IMR-90 (cell line): ENCODE measurements at regions not wholly inside any gene's neighbourhood (a gene's known extent, or its start where the extent isn't known, plus 50 kb on each side); places are given as distances from the start of the nearest gene placed in this dataset.

Experiments used
- ATAC-seq: fragments of 200-7000 bp; cut with Tn5 transposase; 2 replicates; pipeline ENCODE4 v1.9.1; 2020; ENCODE audit warnings: low read depth, mild to moderate bottlenecking, moderate library complexity
- BruUV-seq: library from RNA; stranded (reverse); fragments of 400-500 nt; replicated peaks from 2 replicates; lab custom pipeline; 2021; lab: Mats Ljungman, UMichigan
- CTCF ChIA-PET: fragments of 300-600 bp; formaldehyde crosslinking; extraction: SDS; loops from one replicate; lab custom pipeline; 2021; ENCODE audit warnings: antibody characterized with exemption; lab: Yijun Ruan, JAX
- POLR2A ChIA-PET: fragments of 300-600 bp; sonication (Branson Sonifier 250); formaldehyde crosslinking; loops from one replicate; lab custom pipeline; 2022; ENCODE audit warnings: antibody characterized with exemption; ENCODE audit not compliant: unreplicated experiment; lab: Charles Lee
- DNase-seq: peaks from one replicate; pipeline ENCODE4 v3.0.0; 2013
- H2AFZ ChIP-seq: replicated peaks from 2 replicates; pipeline ENCODE3; 2013; ENCODE audit warnings: low read length, mild to moderate bottlenecking; ENCODE audit not compliant: poor library complexity
- H2AK5ac ChIP-seq: 2 replicates; pipeline ENCODE4 v1.6.1; 2013; ENCODE audit warnings: low read depth, low read length, inconsistent platforms
- H2AK9ac ChIP-seq: replicated peaks from 2 replicates; pipeline ENCODE3; 2013; ENCODE audit warnings: mild to moderate bottlenecking, low read depth, low read length, moderate library complexity; ENCODE audit not compliant: poor library complexity
- H2BK120ac ChIP-seq: 2 replicates; pipeline ENCODE4 v1.6.1; 2013; ENCODE audit warnings: low read depth, low read length, inconsistent platforms
- H2BK15ac ChIP-seq: 3 replicates; pipeline ENCODE4 v1.6.1; 2013; ENCODE audit warnings: low read depth, low read length, inconsistent platforms
- H2BK20ac ChIP-seq: 2 replicates; pipeline ENCODE4 v1.6.1; 2013; ENCODE audit warnings: low read depth, mild to moderate bottlenecking, inconsistent platforms, low read length, moderate library complexity
- H2BK5ac ChIP-seq: 2 replicates; pipeline ENCODE4 v1.6.1; 2013; ENCODE audit warnings: mild to moderate bottlenecking, low read depth, low read length, inconsistent platforms; ENCODE audit not compliant: poor library complexity, severe bottlenecking
- H3K14ac ChIP-seq: replicated peaks from 2 replicates; pipeline ENCODE4 v1.6.1; 2013; ENCODE audit warnings: low read depth, low read length, inconsistent platforms
- H3K18ac ChIP-seq: 2 replicates; pipeline ENCODE4 v1.6.1; 2013; ENCODE audit warnings: low read depth, low read length, control low read depth
- H3K23ac ChIP-seq: 2 replicates; pipeline ENCODE4 v1.6.1; 2013; ENCODE audit warnings: low read depth, low read length, inconsistent platforms
- H3K27ac ChIP-seq: 2 replicates; pipeline ENCODE4 v1.5.1; 2013; ENCODE audit warnings: mild to moderate bottlenecking, control low read depth, low read length; ENCODE audit not compliant: insufficient read depth
- H3K27me3 ChIP-seq: 2 replicates; pipeline ENCODE4 v1.6.1; 2013; ENCODE audit warnings: low read length; ENCODE audit not compliant: control insufficient read depth, insufficient read depth
- H3K36me3 ChIP-seq: 2 replicates; pipeline ENCODE4 v1.6.1; 2013; ENCODE audit warnings: low read length, mixed read lengths; ENCODE audit not compliant: control insufficient read depth, insufficient read depth
- H3K4ac ChIP-seq: 2 replicates; pipeline ENCODE4 v1.6.1; 2013; ENCODE audit warnings: low read depth, low read length, inconsistent platforms
- H3K4me1 ChIP-seq: 2 replicates; pipeline ENCODE4 v1.6.1; 2013; ENCODE audit warnings: low read length, mixed read lengths; ENCODE audit not compliant: control insufficient read depth, insufficient read depth
- H3K4me2 ChIP-seq: 2 replicates; pipeline ENCODE4 v1.6.1; 2013; ENCODE audit warnings: low read depth, mild to moderate bottlenecking, control low read depth, low read length, moderate library complexity
- H3K4me3 ChIP-seq: 2 replicates; pipeline ENCODE4 v1.5.1; 2013; ENCODE audit warnings: low read depth, mild to moderate bottlenecking, control low read depth, low read length, moderate library complexity; ENCODE audit not compliant: insufficient read depth
- H3K56ac ChIP-seq: 2 replicates; pipeline ENCODE4 v1.6.1; 2013; ENCODE audit warnings: low read length, inconsistent platforms; ENCODE audit not compliant: insufficient read depth; ENCODE audit errors: extremely low read depth
- H3K79me1 ChIP-seq, 2 experiments: 2 replicates each; pipeline ENCODE4 v1.6.1; 2013; ENCODE audit warnings: low read length in 2 of 2, inconsistent platforms in 1 of 2, low read depth in 1 of 2
- H3K9ac ChIP-seq: 2 replicates; pipeline ENCODE4 v1.6.1; 2013; ENCODE audit warnings: low read depth, low read length, control low read depth
- H3K9me1 ChIP-seq: 2 replicates; pipeline ENCODE4 v1.6.1; 2013; ENCODE audit warnings: low read length, inconsistent platforms; ENCODE audit not compliant: insufficient read depth
- H3K9me3 ChIP-seq: 2 replicates; pipeline ENCODE4 v1.6.1; 2013; ENCODE audit warnings: low read length; ENCODE audit not compliant: control insufficient read depth, insufficient read depth
- H4K20me1 ChIP-seq: 2 replicates; pipeline ENCODE4 v1.6.1; 2013; ENCODE audit warnings: low read length, inconsistent platforms; ENCODE audit not compliant: insufficient read depth
- H4K5ac ChIP-seq: 2 replicates; pipeline ENCODE4 v1.6.1; 2013; ENCODE audit warnings: mild to moderate bottlenecking, low read depth, low read length, control low read depth
- H4K8ac ChIP-seq, 2 experiments: 2 replicates each; pipeline ENCODE4 v1.6.1; 2013; ENCODE audit warnings: low read depth in 2 of 2, low read length in 2 of 2, control low read depth in 1 of 2, inconsistent platforms in 1 of 2
- H4K91ac ChIP-seq: 2 replicates; pipeline ENCODE4 v1.6.1; 2013; ENCODE audit warnings: low read depth, low read length, inconsistent platforms; ENCODE audit not compliant: insufficient read depth
- BHLHE40 ChIP-seq: fragments of 150-350 bp; IDR thresholded peaks from 2 replicates; pipeline ENCODE4 v1.6.1; 2016; ENCODE audit warnings: mild to moderate bottlenecking, low read depth, low read length
- CEBPB ChIP-seq: IDR thresholded peaks from 2 replicates; pipeline ENCODE4 v1.6.1; 2012; ENCODE audit warnings: low read depth, low read length, improper control_type of control experiment
- NFE2L2 ChIP-seq: fragments of 150-350 bp; IDR thresholded peaks from 2 replicates; pipeline ENCODE4 v1.6.1; 2016; ENCODE audit warnings: low read depth, mild to moderate bottlenecking, low read length
- POLR2A ChIP-seq: IDR thresholded peaks from 2 replicates; pipeline ENCODE4 v1.6.1; 2012; ENCODE audit warnings: mild to moderate bottlenecking, low read depth, low read length
- WGBS, 2 experiments: methylation state at CpG; one replicate each; pipeline versions ENCODE4 v1.1.5 to v1.1.7; 2013; ENCODE audit warnings: missing lambda C conversion rate in 2 of 2; ENCODE audit not compliant: insufficient read length in 1 of 2; ENCODE audit errors: extremely low coverage in 2 of 2; 5-methylcytosine and 5-hydroxymethylcytosine counted together
- dilution Hi-C: fragments of 300-500 bp; cut with HindIII; formaldehyde crosslinking; loops from one replicate; pipeline ENCODE4 v1.14.3; 2018; ENCODE audit warnings: low sequenced_read_pairs; ENCODE audit not compliant: unreplicated experiment
- in situ Hi-C: fragments of 300-500 bp; cut with MboI; formaldehyde crosslinking; loops from 3 replicates; pipeline ENCODE4 v1.14.3; 2019; ENCODE audit warnings: low sequenced_read_pairs, inconsistent platforms, mixed read lengths
- intact Hi-C: fragments of 100-400 bp; cut with micrococcal nuclease; formaldehyde crosslinking; loops from 2 replicates; pipeline ENCODE4 v1.10.0; 2022
- TF ChIP-seq, protein P1 (sequence below): fragments of 150-350 bp; IDR thresholded peaks from 2 replicates; pipeline ENCODE4 v1.6.1; 2017; ENCODE audit warnings: mild to moderate bottlenecking, antibody characterized with exemption, low read length, low read depth
- TF ChIP-seq, protein P2 (sequence below): conservative IDR thresholded peaks from 2 replicates; pipeline ENCODE4 v1.5.1; 2012; ENCODE audit warnings: mild to moderate bottlenecking, low read depth, low read length, improper control_type of control experiment

DNA sequence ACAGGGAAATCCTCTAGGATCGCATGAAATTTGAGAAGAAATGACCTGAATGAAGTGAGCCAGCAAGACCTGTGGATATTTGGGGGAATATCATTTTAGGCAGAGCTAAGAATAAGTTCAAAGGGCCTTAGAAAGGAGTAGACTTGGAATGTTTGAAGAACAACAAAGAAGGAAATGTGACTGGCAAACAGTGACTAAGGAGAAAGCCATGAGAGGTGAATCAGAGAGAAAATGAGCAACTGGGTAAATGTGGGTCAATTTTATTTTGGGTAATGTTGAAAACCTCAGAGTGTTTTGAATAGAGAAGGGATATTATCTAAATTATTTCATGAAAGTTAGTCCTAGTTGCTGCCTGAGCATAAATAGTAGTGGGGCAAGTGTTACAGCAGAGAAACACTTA, 672.8 kb downstream of the LMO4 start:
- ATAC-seq: peak; percentile 56; the same call in 1 of the 2 replicates
- ChIA-PET POLR2A (interaction anchor here (0.6 kb wide), 1 partner anchor 46 kb away, joined by 3 read pairs; no protein-coding TSS in a partner anchor), CTCF (no interaction called here)
- BruUV-seq: no TSS peak
- no peak overlapping the region for H3K4me2 ChIP-seq
- H2BK20ac ChIP-seq: no peak overlapping the region
- no peak overlapping the region for H2AK9ac ChIP-seq
- H2BK5ac ChIP-seq: no peak overlapping the region
- H3K4me3 ChIP-seq: no peak overlapping the region
- dilution Hi-C loops (no loop called here), intact Hi-C loops (no loop called here), in situ Hi-C loops (no loop called here)
- no peak overlapping the region for H2AK5ac ChIP-seq
- no peaks in the 10 kb centered on the region for H3K36me3 ChIP-seq
- no peak overlapping the region for H2BK120ac ChIP-seq
- no peak overlapping the region for H4K8ac ChIP-seq
- H3K9me3 ChIP-seq: no peaks in the 10 kb centered on the region
- no peak overlapping the region for H3K14ac ChIP-seq
- no peaks in the 10 kb centered on the region for H4K20me1 ChIP-seq
- no peak overlapping the region for H3K4ac ChIP-seq
- DNase-seq: peak; percentile 49
- no peak overlapping the region for H3K23ac ChIP-seq
- H3K9me1 ChIP-seq: no peaks in the 10 kb centered on the region; the same call in 1 of the 2 replicates
- H3K27me3 ChIP-seq: no peaks in the 10 kb centered on the region
- no peak overlapping the region for H4K91ac ChIP-seq
- no peak overlapping the region for H3K56ac ChIP-seq
- H3K79me1 ChIP-seq: no peaks in the 10 kb centered on the region
- H2BK15ac ChIP-seq: no peak overlapping the region
- TF ChIP-seq, protein P1, sequence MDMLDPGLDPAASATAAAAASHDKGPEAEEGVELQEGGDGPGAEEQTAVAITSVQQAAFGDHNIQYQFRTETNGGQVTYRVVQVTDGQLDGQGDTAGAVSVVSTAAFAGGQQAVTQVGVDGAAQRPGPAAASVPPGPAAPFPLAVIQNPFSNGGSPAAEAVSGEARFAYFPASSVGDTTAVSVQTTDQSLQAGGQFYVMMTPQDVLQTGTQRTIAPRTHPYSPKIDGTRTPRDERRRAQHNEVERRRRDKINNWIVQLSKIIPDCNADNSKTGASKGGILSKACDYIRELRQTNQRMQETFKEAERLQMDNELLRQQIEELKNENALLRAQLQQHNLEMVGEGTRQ: no peak
- TF ChIP-seq, protein P2, sequence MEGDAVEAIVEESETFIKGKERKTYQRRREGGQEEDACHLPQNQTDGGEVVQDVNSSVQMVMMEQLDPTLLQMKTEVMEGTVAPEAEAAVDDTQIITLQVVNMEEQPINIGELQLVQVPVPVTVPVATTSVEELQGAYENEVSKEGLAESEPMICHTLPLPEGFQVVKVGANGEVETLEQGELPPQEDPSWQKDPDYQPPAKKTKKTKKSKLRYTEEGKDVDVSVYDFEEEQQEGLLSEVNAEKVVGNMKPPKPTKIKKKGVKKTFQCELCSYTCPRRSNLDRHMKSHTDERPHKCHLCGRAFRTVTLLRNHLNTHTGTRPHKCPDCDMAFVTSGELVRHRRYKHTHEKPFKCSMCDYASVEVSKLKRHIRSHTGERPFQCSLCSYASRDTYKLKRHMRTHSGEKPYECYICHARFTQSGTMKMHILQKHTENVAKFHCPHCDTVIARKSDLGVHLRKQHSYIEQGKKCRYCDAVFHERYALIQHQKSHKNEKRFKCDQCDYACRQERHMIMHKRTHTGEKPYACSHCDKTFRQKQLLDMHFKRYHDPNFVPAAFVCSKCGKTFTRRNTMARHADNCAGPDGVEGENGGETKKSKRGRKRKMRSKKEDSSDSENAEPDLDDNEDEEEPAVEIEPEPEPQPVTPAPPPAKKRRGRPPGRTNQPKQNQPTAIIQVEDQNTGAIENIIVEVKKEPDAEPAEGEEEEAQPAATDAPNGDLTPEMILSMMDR: no peak
- TF ChIP-seq NFE2L2: no peak
- no peak for TF ChIP-seq BHLHE40
- no peak for TF ChIP-seq CEBPB
- no peak for TF ChIP-seq POLR2A
- H4K5ac ChIP-seq: no peak overlapping the region
- no peak overlapping the region for H3K9ac ChIP-seq
- no peak overlapping the region for H3K27ac ChIP-seq
- H3K4me1 ChIP-seq: no peaks in the 10 kb centered on the region
- no CpG with 5 or more reads among the region's 1 CpG for WGBS, 2 experiments
- no peak overlapping the region for H2AFZ ChIP-seq
- no peak overlapping the region for H3K18ac ChIP-seq
